ENCODE measurements at regions not wholly inside any gene's neighbourhood (a gene's known extent, or its start where the extent isn't known, plus 50 kb on each side); places are given as distances from the start of the nearest gene placed in this dataset.

DNA sequence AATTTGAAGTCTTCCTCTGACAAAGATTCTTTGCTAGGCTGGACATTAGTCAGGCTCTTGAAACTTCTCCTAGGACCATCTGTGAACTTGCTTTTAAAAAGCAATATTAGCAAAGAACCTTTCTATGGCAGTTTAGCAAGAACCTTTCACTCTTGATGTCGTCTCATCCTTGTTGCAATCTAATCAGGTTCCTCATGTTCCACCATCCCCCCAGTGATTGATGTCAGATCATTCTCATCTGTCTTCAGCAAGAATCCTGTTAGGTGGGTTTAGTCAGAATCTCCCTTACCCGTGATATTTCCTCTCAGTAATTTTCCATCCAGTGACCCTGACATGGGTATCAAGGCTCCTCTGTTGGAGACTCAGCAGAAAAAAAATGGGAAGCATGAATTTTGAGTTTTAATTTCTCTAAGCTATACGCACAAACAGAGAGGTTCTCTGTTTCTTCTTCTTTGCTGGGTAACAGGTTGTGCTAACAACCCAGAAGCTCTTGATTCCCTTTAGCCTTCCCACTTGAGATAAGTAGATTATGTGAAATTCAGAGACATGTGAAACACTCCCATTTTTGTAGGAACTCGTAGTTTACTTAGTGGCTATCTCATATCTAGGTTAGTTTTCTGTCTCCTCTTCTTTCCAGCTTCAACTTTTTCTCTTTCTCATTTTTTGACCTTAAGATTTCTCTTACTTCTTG lies 507.4 kb downstream of the C4orf33 start:
- H3K9me3 ChIP-seq, result no peaks in the 10 kb centered on the region
- no peak for TF ChIP-seq POLR2A (IDR thresholded peaks at IDR 0.05; ENCODE audit: low read depth)
- TF ChIP-seq POLR2AphosphoS5 (IDR thresholded peaks at IDR 0.05), result no peak
- no peak for TF ChIP-seq CTCF (IDR thresholded peaks at IDR 0.05)
- TF ChIP-seq EP300 (IDR thresholded peaks at IDR 0.05), result no peak
- no peak for DNase-seq (ENCODE audit: extremely low spot score)
- intact Hi-C loops (cut with DNase I), result no loop called here
- WGBS, result 79% methylated on average over 4 of the region's 4 CpGs
- H3K36me3 ChIP-seq, result no peaks in the 10 kb centered on the region
- H3K27me3 ChIP-seq, result no peaks in the 10 kb centered on the region
- no peak overlapping the region for H3K27ac ChIP-seq (replicated peaks in 1 of 4)
- no peaks in the 10 kb centered on the region for H3K4me1 ChIP-seq
- H3K4me3 ChIP-seq, result no peak overlapping the region

DNA sequence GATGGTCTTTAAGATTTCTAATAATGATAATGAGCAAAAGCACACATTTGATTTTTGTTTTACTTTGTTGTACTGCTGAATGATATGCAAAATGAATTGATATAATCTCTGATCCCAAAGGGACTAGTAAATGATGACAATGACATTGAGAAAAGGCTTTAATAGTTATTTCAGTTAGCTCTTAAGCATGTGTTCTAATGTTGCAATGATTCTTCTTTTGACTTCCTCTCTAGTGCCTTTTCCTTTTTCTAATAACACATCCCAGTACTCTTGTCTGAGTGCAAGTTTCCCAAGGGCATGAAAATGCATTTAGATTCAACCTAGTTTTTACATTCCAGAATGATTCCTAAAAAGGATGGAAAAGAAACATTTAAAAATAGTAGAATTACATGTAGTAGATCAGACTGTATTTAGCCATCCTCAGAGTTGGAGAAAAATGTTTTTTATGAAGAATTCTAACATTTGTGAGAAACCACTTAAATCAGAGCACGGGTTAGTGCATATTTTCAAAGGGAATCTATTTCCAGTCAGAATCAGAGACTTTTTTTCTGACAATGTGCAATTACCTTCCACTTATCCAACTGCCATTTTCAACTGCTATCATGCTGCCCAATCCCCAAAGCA lies 508.8 kb downstream of the C4orf33 start:
- Histone ChIP-seq H3K27ac (replicated peaks in 1 of 4) (no peak overlapping the region), H3K4me1 (no peaks in the 10 kb centered on the region), H3K9me3 (no peaks in the 10 kb centered on the region), H3K36me3 (no peaks in the 10 kb centered on the region), H3K4me3 (no peak overlapping the region), H3K27me3 (no peaks in the 10 kb centered on the region)
- TF ChIP-seq CTCF (IDR thresholded peaks at IDR 0.05) (no peak), EP300 (IDR thresholded peaks at IDR 0.05) (no peak), POLR2AphosphoS5 (IDR thresholded peaks at IDR 0.05) (no peak), POLR2A (IDR thresholded peaks at IDR 0.05; ENCODE audit: low read depth) (no peak)
- DNase-seq (ENCODE audit: extremely low spot score), result no peak
- intact Hi-C loops (cut with DNase I), result no loop called here
- 66% methylated on average over 1 of the region's 1 CpG for WGBS

DNA sequence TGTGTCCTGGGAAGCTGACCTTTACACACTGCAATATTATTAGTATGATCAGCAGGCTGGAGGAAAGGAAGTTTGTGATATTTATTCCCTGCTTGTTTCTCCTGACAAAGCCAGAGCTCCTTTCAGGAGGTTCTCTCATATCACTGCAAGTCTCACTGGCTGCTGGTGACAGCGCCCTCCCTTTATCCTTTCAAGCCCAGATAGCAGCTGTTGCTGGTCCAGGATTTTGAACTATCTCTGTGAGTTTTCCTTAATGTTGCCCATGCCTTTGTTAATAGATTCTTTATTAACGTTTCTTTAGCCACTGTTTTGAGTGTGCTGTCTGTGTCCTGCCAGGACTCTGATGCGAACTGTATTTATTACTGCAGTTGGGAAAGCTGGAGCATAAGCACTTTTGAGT lies 518.7 kb downstream of the C4orf33 start:
- Histone ChIP-seq H3K36me3 (no peaks in the 10 kb centered on the region), H3K27me3 (no peaks in the 10 kb centered on the region), H3K4me3 (no peak overlapping the region), H3K27ac (replicated peaks in 1 of 4) (no peak overlapping the region), H3K4me1 (no peaks in the 10 kb centered on the region), H3K9me3 (no peaks in the 10 kb centered on the region)
- intact Hi-C loops (cut with DNase I), result no loop called here
- DNase-seq (ENCODE audit: extremely low spot score), result no peak
- 32% methylated on average over 3 of the region's 3 CpGs for WGBS
- no peak for TF ChIP-seq EP300 (IDR thresholded peaks at IDR 0.05)
- no peak for TF ChIP-seq POLR2AphosphoS5 (IDR thresholded peaks at IDR 0.05)
- no peak for TF ChIP-seq CTCF (IDR thresholded peaks at IDR 0.05)
- no peak for TF ChIP-seq POLR2A (IDR thresholded peaks at IDR 0.05; ENCODE audit: low read depth)

DNA sequence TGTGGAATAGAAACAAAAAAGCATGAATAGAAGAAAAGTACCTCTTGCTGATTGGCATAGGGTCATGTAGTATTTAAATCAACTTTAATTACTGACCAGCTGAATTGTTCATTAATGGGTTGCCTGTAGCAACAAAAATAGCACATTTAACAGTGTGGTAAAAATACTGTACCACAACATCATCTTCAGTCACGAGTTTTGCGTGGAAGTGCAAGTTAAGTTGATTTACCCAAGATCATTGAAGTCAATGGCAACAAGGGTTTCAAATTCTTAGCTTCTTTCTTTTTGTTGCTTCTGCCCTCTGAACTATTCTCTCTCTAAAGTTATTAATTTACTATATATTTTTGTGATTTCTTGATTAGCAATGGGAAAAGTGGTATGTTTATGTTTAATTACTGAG lies 526.6 kb downstream of the C4orf33 start:
- TF ChIP-seq EP300 (IDR thresholded peaks at IDR 0.05) (no peak), POLR2A (IDR thresholded peaks at IDR 0.05; ENCODE audit: low read depth) (no peak), POLR2AphosphoS5 (IDR thresholded peaks at IDR 0.05) (no peak), CTCF (IDR thresholded peaks at IDR 0.05) (no peak)
- H3K9me3 ChIP-seq, result no peaks in the 10 kb centered on the region
- no peak overlapping the region for H3K27ac ChIP-seq (replicated peaks in 1 of 4)
- H3K4me1 ChIP-seq, result no peaks in the 10 kb centered on the region
- intact Hi-C loops (cut with DNase I), result no loop called here
- 92% methylated on average over 2 of the region's 2 CpGs for WGBS
- no peak for DNase-seq (ENCODE audit: extremely low spot score)
- no peak overlapping the region for H3K4me3 ChIP-seq
- H3K36me3 ChIP-seq, result no peaks in the 10 kb centered on the region
- H3K27me3 ChIP-seq, result no peaks in the 10 kb centered on the region
